ENCODE measurements at regions not wholly inside any gene's neighbourhood (a gene's known extent, or its start where the extent isn't known, plus 50 kb on each side); places are given as distances from the start of the nearest gene placed in this dataset.

DNA sequence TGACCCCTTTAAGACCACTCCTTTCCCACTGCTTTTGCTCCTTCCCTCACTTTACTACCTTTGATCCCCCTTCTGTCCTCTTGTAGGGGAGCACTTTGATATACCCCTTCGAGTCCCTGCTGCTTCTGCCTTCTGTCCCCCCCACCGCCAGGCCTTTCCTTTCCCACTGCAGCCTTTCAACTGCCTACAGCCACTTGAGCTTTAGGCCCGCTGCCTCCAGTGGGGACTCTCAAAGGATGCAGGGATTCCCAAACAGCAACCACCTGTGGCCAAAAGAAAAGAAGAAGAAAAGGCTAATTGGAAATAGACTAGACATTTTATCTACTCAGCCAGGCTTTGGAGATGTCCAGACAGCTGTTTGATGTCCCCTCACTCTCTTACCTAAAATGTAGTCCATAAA, 77.0 kb upstream of the DTNBP1 start:
- TF ChIP-seq, protein P1, sequence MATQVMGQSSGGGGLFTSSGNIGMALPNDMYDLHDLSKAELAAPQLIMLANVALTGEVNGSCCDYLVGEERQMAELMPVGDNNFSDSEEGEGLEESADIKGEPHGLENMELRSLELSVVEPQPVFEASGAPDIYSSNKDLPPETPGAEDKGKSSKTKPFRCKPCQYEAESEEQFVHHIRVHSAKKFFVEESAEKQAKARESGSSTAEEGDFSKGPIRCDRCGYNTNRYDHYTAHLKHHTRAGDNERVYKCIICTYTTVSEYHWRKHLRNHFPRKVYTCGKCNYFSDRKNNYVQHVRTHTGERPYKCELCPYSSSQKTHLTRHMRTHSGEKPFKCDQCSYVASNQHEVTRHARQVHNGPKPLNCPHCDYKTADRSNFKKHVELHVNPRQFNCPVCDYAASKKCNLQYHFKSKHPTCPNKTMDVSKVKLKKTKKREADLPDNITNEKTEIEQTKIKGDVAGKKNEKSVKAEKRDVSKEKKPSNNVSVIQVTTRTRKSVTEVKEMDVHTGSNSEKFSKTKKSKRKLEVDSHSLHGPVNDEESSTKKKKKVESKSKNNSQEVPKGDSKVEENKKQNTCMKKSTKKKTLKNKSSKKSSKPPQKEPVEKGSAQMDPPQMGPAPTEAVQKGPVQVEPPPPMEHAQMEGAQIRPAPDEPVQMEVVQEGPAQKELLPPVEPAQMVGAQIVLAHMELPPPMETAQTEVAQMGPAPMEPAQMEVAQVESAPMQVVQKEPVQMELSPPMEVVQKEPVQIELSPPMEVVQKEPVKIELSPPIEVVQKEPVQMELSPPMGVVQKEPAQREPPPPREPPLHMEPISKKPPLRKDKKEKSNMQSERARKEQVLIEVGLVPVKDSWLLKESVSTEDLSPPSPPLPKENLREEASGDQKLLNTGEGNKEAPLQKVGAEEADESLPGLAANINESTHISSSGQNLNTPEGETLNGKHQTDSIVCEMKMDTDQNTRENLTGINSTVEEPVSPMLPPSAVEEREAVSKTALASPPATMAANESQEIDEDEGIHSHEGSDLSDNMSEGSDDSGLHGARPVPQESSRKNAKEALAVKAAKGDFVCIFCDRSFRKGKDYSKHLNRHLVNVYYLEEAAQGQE (tag by site-specific recombination; IDR thresholded peaks at IDR 0.05): no peak
- no peak for TF ChIP-seq CTCF (tag by site-specific recombination; IDR thresholded peaks at IDR 0.05)
- TF ChIP-seq, protein P2, sequence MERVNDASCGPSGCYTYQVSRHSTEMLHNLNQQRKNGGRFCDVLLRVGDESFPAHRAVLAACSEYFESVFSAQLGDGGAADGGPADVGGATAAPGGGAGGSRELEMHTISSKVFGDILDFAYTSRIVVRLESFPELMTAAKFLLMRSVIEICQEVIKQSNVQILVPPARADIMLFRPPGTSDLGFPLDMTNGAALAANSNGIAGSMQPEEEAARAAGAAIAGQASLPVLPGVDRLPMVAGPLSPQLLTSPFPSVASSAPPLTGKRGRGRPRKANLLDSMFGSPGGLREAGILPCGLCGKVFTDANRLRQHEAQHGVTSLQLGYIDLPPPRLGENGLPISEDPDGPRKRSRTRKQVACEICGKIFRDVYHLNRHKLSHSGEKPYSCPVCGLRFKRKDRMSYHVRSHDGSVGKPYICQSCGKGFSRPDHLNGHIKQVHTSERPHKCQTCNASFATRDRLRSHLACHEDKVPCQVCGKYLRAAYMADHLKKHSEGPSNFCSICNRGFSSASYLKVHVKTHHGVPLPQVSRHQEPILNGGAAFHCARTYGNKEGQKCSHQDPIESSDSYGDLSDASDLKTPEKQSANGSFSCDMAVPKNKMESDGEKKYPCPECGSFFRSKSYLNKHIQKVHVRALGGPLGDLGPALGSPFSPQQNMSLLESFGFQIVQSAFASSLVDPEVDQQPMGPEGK (tag by site-specific recombination; IDR thresholded peaks at IDR 0.05): no peak
- no peak for TF ChIP-seq ZNF211 (tag by site-specific recombination; IDR thresholded peaks at IDR 0.05; ENCODE audit: low read depth)
- no peak for TF ChIP-seq ZNF76 (tag by site-specific recombination; IDR thresholded peaks at IDR 0.05; ENCODE audit: borderline replicate concordance, low read depth)
- TF ChIP-seq YY1 (tag by site-specific recombination; IDR thresholded peaks at IDR 0.05): no peak
- no peak for TF ChIP-seq ZEB2 (tag by site-specific recombination; IDR thresholded peaks at IDR 0.05)
- TF ChIP-seq ZNF560 (tag by site-specific recombination; IDR thresholded peaks at IDR 0.05; ENCODE audit: borderline replicate concordance): no peak
- TF ChIP-seq, protein P3, sequence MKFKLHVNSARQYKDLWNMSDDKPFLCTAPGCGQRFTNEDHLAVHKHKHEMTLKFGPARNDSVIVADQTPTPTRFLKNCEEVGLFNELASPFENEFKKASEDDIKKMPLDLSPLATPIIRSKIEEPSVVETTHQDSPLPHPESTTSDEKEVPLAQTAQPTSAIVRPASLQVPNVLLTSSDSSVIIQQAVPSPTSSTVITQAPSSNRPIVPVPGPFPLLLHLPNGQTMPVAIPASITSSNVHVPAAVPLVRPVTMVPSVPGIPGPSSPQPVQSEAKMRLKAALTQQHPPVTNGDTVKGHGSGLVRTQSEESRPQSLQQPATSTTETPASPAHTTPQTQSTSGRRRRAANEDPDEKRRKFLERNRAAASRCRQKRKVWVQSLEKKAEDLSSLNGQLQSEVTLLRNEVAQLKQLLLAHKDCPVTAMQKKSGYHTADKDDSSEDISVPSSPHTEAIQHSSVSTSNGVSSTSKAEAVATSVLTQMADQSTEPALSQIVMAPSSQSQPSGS (tag by site-specific recombination; IDR thresholded peaks at IDR 0.05; ENCODE audit: low read depth): no peak
- TF ChIP-seq ZNF24 (tag by site-specific recombination; IDR thresholded peaks at IDR 0.05): no peak
- TF ChIP-seq ZNF513 (tag by site-specific recombination; IDR thresholded peaks at IDR 0.05): no peak
- no peak for TF ChIP-seq TRIM28 (IDR thresholded peaks at IDR 0.05; ENCODE audit: borderline replicate concordance, low read length)
- TF ChIP-seq ZNF747 (tag by site-specific recombination; IDR thresholded peaks at IDR 0.05): no peak
- no peak for TF ChIP-seq ZNF10 (tag by site-specific recombination; IDR thresholded peaks at IDR 0.05)
